ENCODE measurements at regions not wholly inside any gene's neighbourhood (a gene's known extent, or its start where the extent isn't known, plus 50 kb on each side); places are given as distances from the start of the nearest gene placed in this dataset.

DNA sequence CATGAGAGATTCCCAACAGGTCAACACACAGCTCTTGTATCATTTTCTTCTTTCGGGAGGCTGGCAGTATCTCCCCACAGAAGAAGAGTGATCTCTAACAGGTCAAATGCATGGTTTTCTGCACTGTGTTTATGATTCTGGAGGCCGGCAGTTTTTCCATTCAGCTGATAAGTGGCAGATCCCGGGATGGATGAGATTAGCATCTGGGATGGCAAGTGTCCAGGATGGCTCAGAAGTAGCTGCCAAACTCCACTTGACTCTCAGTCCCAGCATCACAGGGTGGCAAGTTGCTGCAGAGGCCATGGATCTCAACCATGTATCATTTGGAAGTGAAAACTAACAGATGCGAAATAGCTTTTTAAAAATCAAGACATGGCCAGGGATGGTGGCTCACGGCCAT is 97.8 kb upstream of the SLC44A1 start:
- no peak for DNase-seq (ENCODE audit: low read depth)

DNA sequence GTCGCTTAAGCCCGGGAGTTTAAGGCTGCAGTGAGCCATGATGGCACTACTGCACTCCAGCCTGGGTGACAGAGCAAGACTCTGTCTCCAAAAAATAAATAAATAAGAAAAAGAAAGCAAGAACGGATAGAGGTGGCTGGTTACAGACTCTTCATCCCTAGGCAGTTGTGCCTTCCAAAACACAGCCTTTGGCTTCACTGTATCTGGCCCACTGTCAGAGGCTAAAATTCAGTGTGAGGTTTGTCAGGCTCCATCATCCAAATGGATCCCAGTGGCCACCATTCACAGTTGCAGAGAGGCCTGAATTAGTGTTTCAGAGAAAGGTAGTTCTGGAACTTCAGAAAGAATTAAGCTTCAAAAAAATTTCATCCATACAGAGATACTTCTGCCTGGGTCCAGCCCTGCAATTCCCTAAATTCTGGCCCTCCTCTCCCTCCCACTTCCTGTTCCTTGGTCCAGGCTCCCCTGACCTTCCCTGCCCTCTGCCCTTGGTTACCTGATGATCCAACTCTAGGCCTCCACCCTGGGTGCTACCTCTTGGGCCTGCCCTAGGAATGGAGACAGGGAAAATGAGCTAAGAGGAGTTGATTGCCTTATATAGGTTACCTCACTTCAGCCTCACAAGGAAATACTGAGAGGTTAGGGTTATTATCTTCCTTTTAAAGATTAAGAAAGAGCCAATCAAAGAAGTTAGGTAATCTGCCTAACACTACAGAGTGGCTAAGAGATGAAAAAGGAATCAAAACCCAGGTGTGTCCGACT is 97.2 kb upstream of the SLC44A1 start:
- no peak for DNase-seq (ENCODE audit: low read depth)

DNA sequence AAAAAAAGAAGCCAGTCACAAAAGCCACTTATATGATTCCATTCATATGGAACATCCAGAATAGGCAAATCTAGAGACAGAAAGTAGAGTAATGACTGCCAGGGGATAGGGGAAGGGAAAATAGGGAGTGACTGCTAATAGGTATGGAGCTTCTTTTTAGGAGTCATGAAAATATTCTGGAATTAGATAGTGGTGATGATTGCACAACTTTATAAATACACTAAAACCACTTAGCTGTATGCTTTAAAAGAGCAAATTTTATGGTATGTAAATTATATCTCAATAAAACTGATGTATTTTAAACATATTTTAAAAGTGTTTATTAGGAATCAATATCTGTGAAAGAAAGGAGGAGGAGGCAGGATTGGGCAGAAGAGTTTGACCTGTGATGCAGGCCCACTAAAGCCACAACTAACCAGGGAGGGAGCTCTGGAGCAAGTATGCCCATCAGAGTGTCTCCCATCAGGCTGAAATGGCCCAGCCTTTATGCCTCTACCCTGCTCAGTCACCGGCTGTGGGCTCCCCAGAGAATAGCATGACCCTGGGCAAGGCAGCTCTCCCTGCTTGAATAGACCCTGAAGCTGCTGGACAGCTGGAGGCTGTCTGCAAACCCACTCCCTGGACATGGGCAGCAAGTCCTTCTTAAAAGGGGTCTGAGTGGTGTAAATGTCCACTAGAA is 96.0 kb upstream of the SLC44A1 start:
- no peak for DNase-seq (ENCODE audit: low read depth)

DNA sequence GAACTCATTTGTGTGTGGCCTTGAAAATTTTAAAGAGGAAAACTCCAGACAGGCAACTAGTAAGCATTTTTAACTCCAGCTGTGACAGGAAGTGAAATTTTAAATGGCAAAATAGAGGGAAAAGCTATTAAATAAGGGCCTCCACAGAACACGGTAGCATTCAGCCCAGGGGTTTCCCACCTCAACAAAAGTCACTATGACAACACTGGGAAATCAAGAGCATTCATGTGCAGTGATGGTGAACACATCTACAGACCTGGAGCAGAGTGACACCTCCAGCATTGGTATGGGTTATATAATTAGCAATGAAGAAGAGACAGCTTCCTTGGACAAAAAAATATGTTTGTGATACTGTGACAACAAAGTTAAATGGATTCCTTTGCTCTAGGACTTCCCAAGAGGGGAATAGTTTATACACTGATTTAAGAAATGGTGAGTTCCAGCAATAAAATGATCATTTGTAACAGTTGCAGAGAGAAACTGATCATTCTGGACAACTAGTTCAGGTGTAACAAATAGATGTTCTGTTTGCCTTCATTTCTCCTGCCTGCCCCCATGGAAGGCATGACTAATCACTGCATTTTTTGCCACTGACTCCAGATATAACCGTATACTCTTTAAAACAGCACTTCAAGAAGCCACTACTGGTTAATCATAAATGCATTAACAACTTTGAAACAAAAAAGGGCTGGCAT is 93.3 kb upstream of the SLC44A1 start:
- DNase-seq (ENCODE audit: low read depth): no peak

DNA sequence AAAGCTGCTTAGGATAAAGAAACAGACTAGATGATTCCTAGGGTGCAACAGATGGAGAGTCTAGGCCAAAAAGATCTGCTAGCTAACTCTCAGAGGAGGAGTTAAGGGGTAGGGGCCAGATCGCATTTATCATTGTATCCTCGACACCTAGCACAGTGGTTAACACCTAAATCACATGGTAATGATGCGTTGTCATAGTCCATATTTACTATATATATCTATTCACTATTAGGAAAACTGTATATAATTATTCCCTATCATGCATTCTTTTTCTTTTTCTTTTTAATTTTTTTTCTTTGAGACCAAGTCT is 92.8 kb upstream of the SLC44A1 start:
- DNase-seq (ENCODE audit: low read depth): no peak

DNA sequence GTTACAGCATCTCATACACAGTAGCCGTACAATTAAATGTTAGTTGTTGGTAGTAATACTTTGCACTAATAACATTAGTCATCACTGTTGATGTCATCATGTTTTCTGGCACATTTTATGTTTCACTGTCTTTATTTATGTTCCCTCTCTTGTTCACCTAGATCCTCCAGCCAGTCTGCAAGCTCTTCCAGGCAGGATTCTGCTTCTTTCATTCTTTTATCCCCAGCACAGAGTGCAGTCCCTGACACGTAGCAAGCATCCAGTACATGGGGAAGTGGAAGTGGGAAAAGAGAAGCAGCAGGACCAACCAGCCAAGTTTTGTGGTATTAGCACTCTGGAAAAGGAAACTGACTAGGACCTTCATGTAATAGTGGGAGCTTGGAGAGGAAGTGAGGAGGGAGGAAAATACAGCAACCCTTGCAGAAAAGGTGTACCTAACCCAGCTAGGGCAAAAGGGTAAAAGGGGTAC is 89.7 kb upstream of the SLC44A1 start:
- no peak for DNase-seq (ENCODE audit: low read depth)

DNA sequence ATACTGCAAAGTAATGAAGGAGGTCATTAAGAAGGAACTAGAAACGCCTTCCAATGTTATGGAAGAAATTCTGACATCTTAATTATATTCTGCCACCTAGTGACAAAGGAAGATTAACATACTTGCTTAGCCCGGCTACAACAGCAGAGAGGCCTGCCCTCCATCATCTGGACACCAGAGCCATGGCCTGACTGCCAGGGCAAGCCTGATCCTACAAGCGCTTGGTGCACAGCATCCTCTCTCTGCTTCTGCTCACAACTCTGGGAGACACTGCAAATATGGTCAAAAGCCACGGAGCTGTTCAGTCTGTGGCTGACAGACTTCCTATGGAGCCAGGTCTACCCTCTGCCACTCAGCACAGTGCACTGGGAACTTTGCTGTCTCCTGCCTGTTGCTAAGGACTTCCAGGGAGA is 87.3 kb upstream of the SLC44A1 start:
- DNase-seq (ENCODE audit: low read depth): no peak

DNA sequence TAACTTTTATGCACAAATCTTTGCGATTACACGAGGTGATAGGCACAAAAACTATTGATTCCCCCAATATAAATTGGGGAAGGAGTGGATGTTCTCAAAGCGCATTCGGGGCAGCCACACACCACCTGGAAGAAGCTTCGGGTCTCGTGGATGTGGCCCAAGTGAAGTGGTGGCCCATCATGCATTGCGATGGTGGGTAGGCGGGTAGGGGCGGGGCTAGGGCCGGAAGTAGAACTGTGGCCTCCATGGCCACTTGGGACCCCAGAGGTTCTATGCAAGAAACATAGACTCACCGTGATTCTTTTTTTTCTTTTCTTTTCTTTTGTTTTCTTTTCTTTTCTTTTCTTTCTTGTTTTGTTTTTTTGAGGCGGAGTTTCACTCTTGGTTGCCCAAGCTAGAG is 86.4 kb upstream of the SLC44A1 start:
- no peak for DNase-seq (ENCODE audit: low read depth)

DNA sequence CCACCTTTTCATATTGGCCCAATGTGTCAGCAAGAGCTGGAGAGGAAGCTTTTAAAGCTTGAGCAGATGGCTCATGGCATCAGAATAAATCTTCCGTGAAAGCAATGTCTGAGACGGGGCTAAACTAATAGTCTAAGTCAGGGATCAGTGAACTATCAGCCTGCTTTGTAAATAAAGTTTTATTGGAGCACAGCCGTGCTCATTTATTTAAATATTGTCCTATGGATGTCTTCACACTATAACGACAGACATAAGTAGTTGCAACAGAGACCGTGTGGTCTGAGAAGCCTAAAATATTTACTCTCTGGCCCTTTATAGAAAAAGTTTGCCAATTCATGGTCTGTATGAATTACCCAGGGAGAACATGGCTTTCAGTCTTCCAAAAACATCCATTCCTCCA is 85.6 kb upstream of the SLC44A1 start:
- DNase-seq (ENCODE audit: low read depth): no peak

DNA sequence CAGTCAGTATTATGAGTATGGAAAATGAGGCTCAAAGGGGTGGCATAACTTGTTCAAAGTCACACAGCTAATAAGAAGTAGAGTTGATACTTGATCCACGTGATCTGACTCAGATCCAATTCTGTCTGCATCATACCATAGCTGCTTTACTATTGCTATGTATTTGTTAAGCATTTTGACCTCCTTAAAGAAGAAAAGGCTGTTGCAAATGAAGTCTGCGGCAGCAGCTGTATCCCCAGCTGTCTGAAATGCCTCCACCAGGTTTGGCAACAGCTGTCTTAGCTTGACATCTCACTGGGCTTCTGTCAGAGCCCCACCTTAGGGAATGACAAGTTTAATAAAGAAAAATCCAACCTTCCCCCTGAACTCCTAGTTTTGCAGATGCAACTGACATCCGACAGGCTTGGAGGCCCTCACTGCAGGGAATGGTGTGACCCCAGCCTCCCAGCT is 75.6 kb upstream of the SLC44A1 start:
- DNase-seq (ENCODE audit: low read depth): no peak

DNA sequence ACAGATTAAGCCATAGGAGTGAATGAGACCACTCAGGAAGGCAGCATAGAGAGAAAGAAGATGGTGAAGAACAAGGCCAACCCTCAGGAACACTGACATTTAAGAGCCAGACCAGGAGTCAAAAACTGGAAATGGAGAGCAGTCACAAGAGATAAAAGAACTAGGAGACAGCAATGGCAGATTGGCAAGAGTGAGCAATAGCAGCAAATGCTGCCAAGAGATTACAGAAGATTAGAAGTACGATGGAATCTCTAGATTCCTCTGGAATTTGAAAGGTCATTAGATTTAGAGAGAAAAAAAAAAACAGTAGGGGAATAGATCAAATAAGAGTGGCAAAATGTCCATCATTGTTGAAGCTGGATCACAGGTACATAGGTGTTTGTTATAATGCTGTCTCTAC is 73.4 kb upstream of the SLC44A1 start:
- DNase-seq (ENCODE audit: low read depth): no peak

DNA sequence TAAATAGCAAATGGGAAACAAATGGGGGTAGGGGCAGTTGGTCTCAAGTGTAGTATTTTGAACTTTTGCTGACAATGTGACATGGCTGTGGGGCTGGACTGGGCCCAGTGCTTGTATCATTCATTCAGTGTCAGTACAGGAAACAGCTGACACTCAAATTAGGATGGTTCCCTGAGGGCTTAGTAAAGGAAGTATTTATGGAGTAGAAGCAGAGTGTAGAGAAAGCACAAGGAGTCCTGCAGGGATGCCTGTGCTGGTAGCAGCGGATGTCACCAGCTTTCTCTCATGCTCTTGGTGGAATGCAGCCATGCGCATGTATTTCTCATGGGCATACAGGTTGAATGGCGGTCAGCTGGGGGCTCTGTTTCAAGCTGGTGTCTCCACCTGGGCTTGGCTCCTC is 72.9 kb upstream of the SLC44A1 start:
- no peak for DNase-seq (ENCODE audit: low read depth)

DNA sequence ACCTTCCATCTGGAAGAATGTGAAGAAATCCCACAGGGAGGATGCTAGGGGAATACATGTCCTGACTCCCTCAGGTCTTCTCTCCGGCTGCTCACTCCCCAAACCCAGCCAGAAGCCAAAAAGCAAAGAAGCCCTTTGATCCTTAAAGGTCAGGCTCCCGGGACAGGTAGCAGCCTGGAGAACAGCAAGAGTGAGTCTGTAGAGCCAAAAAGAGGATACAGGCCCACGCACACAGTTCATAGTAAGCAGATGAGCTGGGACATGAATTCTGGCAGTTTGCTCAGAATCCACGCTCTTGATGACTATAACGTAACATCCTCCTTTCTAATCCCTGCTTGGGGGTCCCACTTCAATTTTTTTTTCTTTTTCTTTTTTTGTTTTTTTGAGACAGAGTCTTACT is 72.0 kb upstream of the SLC44A1 start:
- no peak for DNase-seq (ENCODE audit: low read depth)

DNA sequence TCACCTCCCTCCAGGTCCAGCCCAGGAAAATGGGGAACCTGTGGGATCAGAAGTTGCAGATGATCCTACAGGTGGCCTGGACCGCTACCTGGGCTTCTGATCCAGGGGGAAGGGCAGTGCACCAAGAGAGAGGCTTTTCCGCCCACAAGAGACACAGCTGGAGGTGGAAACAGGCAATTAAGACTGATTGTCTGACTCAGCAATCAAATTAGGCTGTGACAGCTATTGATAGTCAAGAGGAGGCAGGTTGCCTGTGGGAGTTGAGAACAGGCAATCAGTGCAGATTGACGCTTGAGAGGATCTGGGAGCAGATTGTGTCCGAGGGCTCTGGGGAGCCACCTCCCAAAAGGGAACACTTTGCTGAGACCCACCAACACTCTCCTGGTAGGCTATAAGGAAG is 71.1 kb upstream of the SLC44A1 start:
- no peak for DNase-seq (ENCODE audit: low read depth)

DNA sequence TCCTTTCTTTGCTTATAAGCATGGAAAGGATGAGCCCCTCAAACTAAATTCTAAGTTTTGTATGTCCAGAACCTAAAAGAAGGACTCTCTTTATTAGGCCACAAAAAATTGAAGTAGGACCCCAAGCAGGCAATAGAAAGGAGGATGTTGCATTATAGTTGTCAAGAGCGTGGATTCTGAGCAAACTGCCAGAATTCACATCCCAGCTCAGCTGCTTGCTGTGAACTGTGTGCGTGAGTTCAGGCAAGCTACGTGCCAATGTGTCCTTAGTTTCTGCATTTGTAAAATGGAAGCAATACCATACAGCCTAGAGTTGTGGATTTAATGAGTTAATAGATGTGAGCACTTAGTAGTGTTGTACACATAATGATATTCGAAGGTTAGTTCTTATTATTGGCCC is 70.6 kb upstream of the SLC44A1 start:
- no peak for DNase-seq (ENCODE audit: low read depth)

DNA sequence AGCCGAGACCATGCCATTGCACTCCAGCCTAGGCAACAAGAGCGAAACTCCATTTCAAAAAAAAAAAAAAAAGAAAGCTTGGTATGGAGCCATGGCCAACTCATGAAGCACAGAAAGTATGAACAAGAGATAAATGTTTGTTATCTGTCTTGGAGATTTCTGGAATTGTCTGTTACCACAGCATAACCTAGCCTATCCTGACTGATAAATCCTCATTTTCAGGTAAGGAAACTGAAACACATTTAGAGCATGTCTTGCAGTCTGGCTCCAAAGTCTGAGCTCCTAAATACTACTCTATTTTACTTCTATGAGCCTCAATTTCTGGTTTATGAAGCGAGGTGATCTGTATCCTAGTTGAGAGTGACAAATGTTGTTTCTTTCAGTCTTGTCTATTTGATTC is 68.3 kb upstream of the SLC44A1 start:
- no peak for DNase-seq (ENCODE audit: low read depth)

DNA sequence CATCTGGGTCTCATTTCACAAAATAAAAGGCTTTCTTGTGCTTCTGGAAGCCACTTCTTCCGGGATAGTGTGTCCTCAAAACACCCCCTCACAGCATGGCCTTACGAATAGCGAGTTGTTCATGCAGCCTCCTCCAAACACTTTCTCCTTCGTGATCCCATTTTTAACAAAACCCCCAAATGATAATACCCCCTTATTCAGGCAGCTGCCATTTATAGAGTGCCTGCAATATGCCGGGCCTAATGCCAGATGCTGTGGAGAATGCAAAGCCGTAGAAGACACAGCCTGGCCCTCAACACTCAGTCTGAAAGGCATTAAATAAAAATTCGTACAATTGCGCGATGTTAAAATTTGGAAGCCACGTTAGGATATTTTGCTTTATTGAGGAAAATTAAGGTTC is 66.4 kb upstream of the SLC44A1 start:
- no peak for DNase-seq (ENCODE audit: low read depth)

DNA sequence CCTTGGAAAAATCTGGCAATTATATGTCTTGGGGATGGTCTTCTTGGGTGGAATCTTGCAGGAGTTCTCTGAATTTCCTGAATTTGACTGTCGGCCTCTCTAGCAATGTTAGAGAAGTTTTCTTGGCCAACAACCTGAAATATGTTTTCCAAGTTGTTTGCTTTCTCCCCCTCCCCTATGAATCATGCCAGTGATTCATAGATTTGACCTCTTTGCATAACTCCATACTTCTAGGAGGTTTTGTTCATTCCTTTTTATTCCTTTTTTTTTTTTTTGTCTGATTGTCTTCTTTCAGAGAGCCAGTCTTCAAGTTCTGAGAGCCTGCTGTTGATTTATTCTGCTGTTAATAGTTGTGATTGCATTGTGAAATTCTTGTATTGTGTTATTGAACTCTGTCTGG is 56.7 kb upstream of the SLC44A1 start:
- no peak for DNase-seq (ENCODE audit: low read depth)

DNA sequence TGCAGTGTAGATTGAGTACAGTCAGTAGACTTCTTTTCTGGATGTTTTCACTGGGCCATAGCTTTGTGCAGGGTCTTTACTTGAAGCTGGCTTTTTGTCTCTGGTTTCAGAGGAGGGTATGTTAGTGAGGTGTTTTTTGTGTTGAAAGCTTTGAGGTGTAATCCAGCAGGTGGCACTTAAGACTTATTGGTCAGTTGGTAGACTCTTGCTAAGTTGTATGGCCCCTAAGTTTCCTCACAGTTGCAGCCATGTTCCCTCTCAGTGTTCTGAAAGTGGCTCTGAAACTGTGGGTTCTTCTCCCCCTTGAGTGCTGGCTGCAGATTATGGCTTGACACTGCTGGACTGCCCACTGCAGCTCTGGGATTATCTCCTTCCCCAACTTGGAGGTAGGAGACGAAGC is 55.7 kb upstream of the SLC44A1 start:
- no peak for DNase-seq (ENCODE audit: low read depth)

DNA sequence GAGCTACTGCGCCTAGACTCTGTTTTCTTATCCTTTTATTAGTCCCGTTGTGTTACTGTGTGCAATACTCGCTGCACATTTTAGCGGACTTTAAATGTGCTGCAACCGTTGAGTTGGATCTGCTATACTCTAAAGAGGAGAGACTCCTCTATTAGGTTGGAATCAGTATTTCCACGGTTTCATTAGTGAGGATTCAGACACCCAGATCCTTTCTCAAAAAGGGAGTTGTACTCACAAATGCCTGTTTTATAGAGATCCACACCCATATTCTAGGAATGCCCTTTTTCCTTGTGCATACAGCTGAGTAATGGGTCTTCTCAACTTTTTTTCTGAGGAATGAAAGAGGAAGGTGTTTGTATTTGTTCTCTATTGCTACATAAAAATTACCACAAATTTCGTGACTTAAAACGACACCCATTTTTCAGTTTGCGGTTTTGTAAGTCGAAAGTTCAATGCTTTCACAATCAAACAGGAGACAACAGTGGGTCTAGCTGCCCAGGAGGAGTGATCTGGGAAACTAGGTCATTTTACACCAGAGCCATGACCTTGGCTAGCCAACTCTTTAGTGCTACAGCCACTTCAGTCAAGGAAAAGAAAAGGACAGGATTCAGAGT is 52.8 kb upstream of the SLC44A1 start:
- DNase-seq (ENCODE audit: low read depth): no peak

DNA sequence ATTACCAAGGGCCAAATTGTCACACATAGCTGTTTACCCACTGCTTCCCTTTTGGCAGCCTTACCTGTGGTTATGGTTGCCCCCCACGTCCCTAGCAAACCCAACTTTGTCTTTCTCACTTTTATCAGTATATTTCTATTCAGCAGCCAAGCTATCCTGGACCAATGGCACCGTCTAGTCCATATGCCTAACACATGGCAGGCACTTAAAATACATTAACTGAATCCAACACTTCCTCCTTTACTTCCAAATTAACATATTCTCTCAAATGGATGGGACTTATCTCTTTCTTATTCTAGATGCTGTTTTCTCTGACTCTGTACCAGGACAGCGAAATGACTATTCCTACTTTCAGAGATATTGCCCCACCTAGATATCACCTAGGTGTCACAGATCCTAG is 50.9 kb upstream of the SLC44A1 start:
- no peak for DNase-seq (ENCODE audit: low read depth)

DNA sequence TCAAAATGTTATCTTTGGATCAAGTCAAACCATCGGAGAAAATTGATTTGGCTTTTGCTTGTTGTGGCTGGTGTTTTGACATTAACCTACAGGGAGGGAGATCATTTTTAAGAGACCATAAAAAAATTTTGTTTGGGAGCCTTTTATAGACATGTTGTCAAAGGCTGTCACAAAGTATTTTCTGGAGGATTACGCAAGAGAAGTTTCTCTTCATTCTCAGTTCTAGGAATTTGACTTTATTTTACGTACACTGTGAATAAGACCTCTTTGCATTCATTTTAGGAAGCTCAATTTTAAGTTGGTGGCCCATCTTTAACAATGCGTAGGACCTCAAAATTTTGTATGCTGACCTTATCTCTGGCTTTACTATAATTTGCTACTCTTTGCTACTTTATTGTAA is 50.2 kb upstream of the SLC44A1 start:
- DNase-seq (ENCODE audit: low read depth): no peak

Data from stimulated activated CD4-positive, alpha-beta T cell treated with anti-CD3 and anti-CD28 coated beads, Interleukin-2, amount 100 ng/mL, for 4 hours (primary cell).